ENCODE measurements at regions not wholly inside any gene's neighbourhood (a gene's known extent, or its start where the extent isn't known, plus 50 kb on each side); places are given as distances from the start of the nearest gene placed in this dataset.

DNA sequence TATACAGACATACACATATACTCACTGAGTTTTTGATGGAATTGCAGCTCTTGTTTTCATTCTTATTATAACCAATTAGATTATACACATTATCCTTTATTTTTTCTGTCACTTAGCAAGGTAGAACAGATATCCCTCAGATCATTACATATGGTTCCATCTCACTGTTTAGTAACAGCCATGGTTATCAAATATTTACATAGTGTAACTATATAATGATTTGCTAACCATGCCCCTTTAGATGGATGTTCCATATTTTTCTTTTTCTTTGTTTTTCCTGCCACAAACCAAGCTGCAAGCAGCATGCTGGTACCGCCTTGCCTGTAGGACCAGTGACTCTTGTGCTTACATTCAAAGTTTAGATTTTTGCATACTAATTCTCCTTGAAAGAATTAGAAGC is 163.4 kb upstream of the NFE2L3 start:
- H3K27me3 ChIP-seq (ENCODE audit: low read depth): peaks cover 6% of the 10 kb centered on the region; the same call in 1 of the 2 replicates
- no peak for DNase-seq (ENCODE audit: low spot score in 2 of 2)
- no peaks in the 10 kb centered on the region for H3K36me3 ChIP-seq (replicated peaks)
- no peak overlapping the region for H3K4me3 ChIP-seq
- in situ Hi-C loops (cut with MboI; ENCODE audit: low sequenced_read_pairs): no loop called here
- no peaks in the 10 kb centered on the region for H3K9me3 ChIP-seq
- no peaks in the 10 kb centered on the region for H3K4me1 ChIP-seq

DNA sequence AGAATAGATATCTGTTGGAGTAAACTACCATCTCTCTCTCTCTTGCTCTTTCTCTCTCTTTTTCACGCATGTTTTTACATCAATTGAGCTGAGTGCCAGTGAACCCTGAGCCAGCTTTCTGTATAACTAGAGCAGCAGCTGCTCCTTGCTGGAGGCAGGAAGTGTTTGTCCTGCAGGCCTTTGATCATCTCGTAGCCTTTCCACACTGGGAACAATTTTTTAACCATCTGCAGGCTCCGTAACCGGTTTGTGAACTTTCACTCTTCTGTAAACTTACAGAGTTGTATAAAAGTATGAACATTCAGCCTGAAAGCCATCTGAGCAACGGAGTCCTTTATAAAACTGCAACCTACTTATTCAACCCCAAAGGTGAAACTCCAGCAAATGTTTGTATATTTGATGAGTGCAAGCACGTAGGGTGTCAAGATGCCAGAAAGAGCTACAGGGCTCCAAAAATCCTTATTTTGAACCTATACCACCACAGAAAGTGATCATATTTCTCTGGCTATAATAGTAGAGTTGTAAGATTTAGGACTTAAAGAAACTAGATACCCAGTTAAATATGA is 162.8 kb upstream of the NFE2L3 start:
- Histone ChIP-seq H3K9me3 (no peaks in the 10 kb centered on the region), H3K4me1 (no peaks in the 10 kb centered on the region), H3K4me3 (no peak overlapping the region), H3K27me3 (ENCODE audit: low read depth) (peaks cover 6% of the 10 kb centered on the region; the same call in 1 of the 2 replicates), H3K36me3 (replicated peaks) (no peaks in the 10 kb centered on the region)
- no peak for DNase-seq (ENCODE audit: low spot score in 2 of 2)
- in situ Hi-C loops (cut with MboI; ENCODE audit: low sequenced_read_pairs): no loop called here

- no peaks in the 10 kb centered on the region for H3K36me3 ChIP-seq (replicated peaks)
- peaks cover 8% of the 10 kb centered on the region for H3K27me3 ChIP-seq (ENCODE audit: low read depth)
- DNase-seq (ENCODE audit: low spot score in 2 of 2): no peak
- no peaks in the 10 kb centered on the region for H3K4me1 ChIP-seq
- no peak overlapping the region for H3K4me3 ChIP-seq
- H3K9me3 ChIP-seq: no peaks in the 10 kb centered on the region
- in situ Hi-C loops (cut with MboI; ENCODE audit: low sequenced_read_pairs): no loop called here
These were observed 157.5 kb upstream of the NFE2L3 start for GRCh38 chr7:25994433-25994994.

DNA sequence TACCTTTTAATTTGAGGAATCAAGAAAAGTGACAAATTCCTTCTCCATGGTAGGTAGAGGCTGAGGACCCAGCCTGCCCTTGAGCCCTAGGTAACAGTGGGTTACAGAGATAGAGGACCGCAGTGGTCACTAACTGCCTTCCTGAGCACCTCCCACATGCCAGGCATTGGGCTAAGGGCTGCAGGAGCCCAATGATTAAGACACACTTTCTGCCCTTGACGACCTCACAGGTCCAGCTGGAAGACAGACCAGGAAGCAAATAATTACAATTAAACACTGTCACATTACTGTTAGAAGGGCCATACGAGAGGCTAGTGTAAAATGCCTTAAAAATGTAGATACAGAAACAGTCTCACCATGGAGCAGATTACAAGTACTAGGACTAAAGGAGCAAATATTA is 156.8 kb upstream of the NFE2L3 start:
- H3K4me3 ChIP-seq: no peak overlapping the region
- H3K9me3 ChIP-seq: no peaks in the 10 kb centered on the region
- peaks cover 8% of the 10 kb centered on the region for H3K27me3 ChIP-seq (ENCODE audit: low read depth)
- in situ Hi-C loops (cut with MboI; ENCODE audit: low sequenced_read_pairs): no loop called here
- H3K36me3 ChIP-seq (replicated peaks): no peaks in the 10 kb centered on the region
- no peak for DNase-seq (ENCODE audit: low spot score in 2 of 2)
- no peaks in the 10 kb centered on the region for H3K4me1 ChIP-seq

DNA sequence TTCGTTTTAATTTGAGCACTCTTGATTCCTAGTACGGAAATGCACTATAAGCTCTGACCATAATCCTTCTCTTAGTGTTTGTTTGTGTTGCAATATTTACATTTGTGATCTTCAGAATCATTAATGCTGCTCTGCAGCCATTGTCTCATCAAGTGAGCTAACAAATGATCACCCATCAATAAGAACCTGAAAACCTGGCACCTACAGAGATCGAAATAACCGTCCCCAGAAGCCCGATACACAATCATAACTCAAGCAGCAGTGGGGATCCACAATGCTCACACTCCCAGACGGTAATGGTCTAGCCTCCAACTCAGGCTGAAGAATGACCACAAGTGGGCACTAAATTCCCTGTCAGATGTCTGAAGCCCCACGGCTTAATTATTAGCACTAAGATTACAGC is 156.0 kb upstream of the NFE2L3 start:
- H3K9me3 ChIP-seq: no peaks in the 10 kb centered on the region
- H3K4me3 ChIP-seq: no peak overlapping the region
- H3K27me3 ChIP-seq (ENCODE audit: low read depth): peaks cover 8% of the 10 kb centered on the region
- H3K4me1 ChIP-seq: no peaks in the 10 kb centered on the region
- H3K36me3 ChIP-seq (replicated peaks): no peaks in the 10 kb centered on the region
- DNase-seq (ENCODE audit: low spot score in 2 of 2): no peak
- in situ Hi-C loops (cut with MboI; ENCODE audit: low sequenced_read_pairs): no loop called here

DNA sequence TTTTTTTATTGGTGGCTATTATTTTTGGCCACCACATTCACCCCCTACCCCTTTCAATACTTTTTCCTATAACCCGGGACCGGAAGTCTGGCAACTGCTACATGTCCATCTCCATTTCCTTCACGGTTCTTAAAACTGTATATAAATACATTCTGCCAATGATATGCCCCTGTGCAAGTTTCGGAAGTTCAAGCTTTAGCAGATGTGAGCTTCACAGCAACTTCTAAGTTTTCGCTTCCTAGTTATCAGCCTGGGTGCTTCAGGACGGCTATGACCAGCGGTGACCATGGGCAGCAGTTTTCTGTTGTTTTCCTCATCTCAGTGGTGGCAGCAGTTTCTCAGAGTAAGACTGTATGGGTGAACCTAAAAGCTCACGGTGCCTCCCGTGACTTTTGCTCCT is 153.5 kb upstream of the NFE2L3 start:
- in situ Hi-C loops (cut with MboI; ENCODE audit: low sequenced_read_pairs): no loop called here
- Histone ChIP-seq H3K4me1 (no peaks in the 10 kb centered on the region), H3K36me3 (replicated peaks) (no peaks in the 10 kb centered on the region), H3K27me3 (ENCODE audit: low read depth) (peaks cover 5% of the 10 kb centered on the region), H3K4me3 (no peak overlapping the region), H3K9me3 (no peaks in the 10 kb centered on the region)
- DNase-seq (ENCODE audit: low spot score in 2 of 2): no peak

DNA sequence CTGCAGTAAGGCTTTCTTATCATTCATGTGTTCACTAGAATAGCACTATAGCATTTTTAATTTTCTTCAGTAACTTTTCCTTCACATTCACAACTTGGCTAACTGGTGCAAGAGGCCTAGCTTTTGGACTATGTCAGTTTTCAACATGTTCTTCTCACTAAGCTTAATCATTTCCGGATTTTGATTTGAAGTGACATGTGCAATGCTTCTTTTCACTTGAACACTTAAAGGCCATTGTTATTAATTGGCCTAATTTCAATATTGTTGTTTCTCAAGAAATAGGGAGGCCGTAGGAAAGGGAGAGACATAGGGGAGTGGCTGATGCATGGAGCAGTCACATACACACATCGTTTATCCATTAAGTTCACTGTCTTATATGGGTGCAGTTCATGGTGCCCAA is 151.2 kb upstream of the NFE2L3 start:
- in situ Hi-C loops (cut with MboI; ENCODE audit: low sequenced_read_pairs): no loop called here
- no peaks in the 10 kb centered on the region for H3K36me3 ChIP-seq (replicated peaks)
- no peak overlapping the region for H3K4me3 ChIP-seq
- H3K9me3 ChIP-seq: no peaks in the 10 kb centered on the region
- DNase-seq (ENCODE audit: low spot score in 2 of 2): no peak
- H3K4me1 ChIP-seq: no peaks in the 10 kb centered on the region
- peaks cover 4% of the 10 kb centered on the region for H3K27me3 ChIP-seq (ENCODE audit: low read depth)

GRCh38 chr7:26001662-26002244 is 150.2 kb upstream of the NFE2L3 start:
- Histone ChIP-seq H3K27me3 (ENCODE audit: low read depth) (no peaks in the 10 kb centered on the region), H3K9me3 (no peaks in the 10 kb centered on the region), H3K4me1 (no peaks in the 10 kb centered on the region), H3K36me3 (replicated peaks) (no peaks in the 10 kb centered on the region), H3K4me3 (no peak overlapping the region)
- no peak for DNase-seq (ENCODE audit: low spot score in 2 of 2)
- in situ Hi-C loops (cut with MboI; ENCODE audit: low sequenced_read_pairs): no loop called here

DNA sequence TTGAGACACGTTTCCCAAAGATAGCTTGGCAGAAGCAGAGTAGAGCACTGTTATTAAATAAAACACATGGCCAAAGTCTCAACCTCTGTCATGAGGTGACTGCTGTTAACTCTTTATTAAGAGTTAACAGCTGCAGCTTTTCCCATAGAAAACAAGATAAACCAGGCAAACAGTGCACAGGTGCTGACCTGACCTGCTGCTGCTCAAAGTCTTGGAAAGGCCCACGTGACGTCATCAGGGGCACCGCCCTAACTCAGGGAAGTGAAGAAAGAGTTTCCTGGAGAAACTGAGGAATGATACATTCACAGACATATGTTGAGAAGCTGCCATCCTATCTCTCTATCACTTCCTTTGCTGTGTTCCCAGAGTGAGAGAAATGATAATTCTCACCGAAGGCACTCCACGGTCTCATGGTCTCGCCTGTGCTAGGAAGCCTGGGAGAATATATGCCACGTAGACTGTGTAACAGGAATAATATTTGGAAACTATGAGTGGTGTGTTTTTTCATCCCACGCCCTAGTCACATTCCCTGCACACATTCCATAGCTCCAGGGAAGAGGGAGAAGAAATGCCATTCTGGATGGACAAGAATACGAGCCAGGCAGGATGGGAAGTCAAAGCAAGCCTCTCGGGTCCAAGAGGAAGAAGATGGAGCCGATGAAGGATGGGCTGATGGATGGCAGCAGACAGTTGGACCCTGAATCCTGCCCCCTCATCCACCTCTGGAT is 146.2 kb upstream of the NFE2L3 start:
- in situ Hi-C loops (cut with MboI; ENCODE audit: low sequenced_read_pairs): no loop called here

GRCh38 chr7:26006426-26006825 is 145.6 kb upstream of the NFE2L3 start:
- no peaks in the 10 kb centered on the region for H3K36me3 ChIP-seq (replicated peaks)
- in situ Hi-C loops (cut with MboI; ENCODE audit: low sequenced_read_pairs): no loop called here
- H3K27me3 ChIP-seq (ENCODE audit: low read depth): no peaks in the 10 kb centered on the region
- no peaks in the 10 kb centered on the region for H3K4me1 ChIP-seq
- DNase-seq (ENCODE audit: low spot score in 2 of 2): no peak
- no peak overlapping the region for H3K4me3 ChIP-seq
- H3K9me3 ChIP-seq: no peaks in the 10 kb centered on the region; the same call in 1 of the 2 replicates

More for the DNA sequence above, 146.2 kb upstream of the NFE2L3 start:
- no peak for DNase-seq (ENCODE audit: low spot score in 2 of 2)
- Histone ChIP-seq H3K36me3 (replicated peaks) (no peaks in the 10 kb centered on the region), H3K4me1 (no peaks in the 10 kb centered on the region), H3K4me3 (no peak overlapping the region), H3K27me3 (ENCODE audit: low read depth) (no peaks in the 10 kb centered on the region), H3K9me3 (no peaks in the 10 kb centered on the region; the same call in 1 of the 2 replicates)

GRCh38 chr7:26007510-26007909 is 144.5 kb upstream of the NFE2L3 start:
- in situ Hi-C loops (cut with MboI; ENCODE audit: low sequenced_read_pairs): no loop called here
- no peak for DNase-seq (ENCODE audit: low spot score in 2 of 2)

GRCh38 chr7:26008428-26008827 is 143.6 kb upstream of the NFE2L3 start:
- no peaks in the 10 kb centered on the region for H3K27me3 ChIP-seq (ENCODE audit: low read depth)
- H3K36me3 ChIP-seq (replicated peaks): no peaks in the 10 kb centered on the region
- no peak overlapping the region for H3K4me3 ChIP-seq
- no peaks in the 10 kb centered on the region for H3K4me1 ChIP-seq
- in situ Hi-C loops (cut with MboI; ENCODE audit: low sequenced_read_pairs): no loop called here
- no peak for DNase-seq (ENCODE audit: low spot score in 2 of 2)
- H3K9me3 ChIP-seq: no peaks in the 10 kb centered on the region; the same call in 1 of the 2 replicates

More at GRCh38 chr7:26007510-26007909, 144.5 kb upstream of the NFE2L3 start:
- Histone ChIP-seq H3K9me3 (no peaks in the 10 kb centered on the region; the same call in 1 of the 2 replicates), H3K4me1 (no peaks in the 10 kb centered on the region), H3K36me3 (replicated peaks) (no peaks in the 10 kb centered on the region), H3K4me3 (no peak overlapping the region), H3K27me3 (ENCODE audit: low read depth) (no peaks in the 10 kb centered on the region)

DNA sequence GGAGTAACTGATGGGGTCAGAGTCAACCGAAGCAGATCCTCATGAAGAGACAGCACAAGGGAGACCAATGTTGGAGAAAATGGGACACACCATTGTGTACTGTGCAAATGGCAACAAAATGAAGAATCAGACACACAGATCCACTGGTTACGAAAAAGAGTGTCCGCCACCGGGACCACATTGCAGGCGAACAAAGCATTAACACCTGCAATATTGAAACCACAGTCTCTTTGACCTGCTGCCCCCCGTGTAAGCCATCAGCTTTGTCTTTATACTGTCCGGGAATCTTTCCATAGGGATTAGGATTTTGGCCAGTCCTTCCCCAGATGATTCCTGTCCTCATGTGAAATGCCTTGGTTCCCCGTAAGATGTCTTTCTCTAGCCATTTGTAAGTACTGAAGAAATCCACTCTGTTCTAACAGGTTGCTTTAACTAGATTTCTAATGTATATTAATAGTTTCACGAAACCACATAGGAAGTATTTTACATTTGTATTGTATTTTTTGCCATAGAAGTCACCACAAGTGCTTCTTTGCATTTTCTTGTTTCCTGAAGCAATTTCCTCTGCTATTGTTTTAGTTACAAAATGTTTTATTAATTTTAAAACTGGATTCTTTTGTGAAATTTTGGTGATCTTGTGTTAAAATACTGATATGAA is 140.8 kb upstream of the NFE2L3 start:
- Histone ChIP-seq H3K4me1 (no peaks in the 10 kb centered on the region), H3K9me3 (peaks cover 3% of the 10 kb centered on the region; the same call in 1 of the 2 replicates), H3K4me3 (no peak overlapping the region), H3K36me3 (replicated peaks) (no peaks in the 10 kb centered on the region), H3K27me3 (ENCODE audit: low read depth) (no peaks in the 10 kb centered on the region)
- DNase-seq (ENCODE audit: low spot score in 2 of 2): no peak
- in situ Hi-C loops (cut with MboI; ENCODE audit: low sequenced_read_pairs): no loop called here

All from HAP-1 (cell line).